ENCODE measurements at regions not wholly inside any gene's neighbourhood (a gene's known extent, or its start where the extent isn't known, plus 50 kb on each side); places are given as distances from the start of the nearest gene placed in this dataset.
"Not testable (repeated sequence)": the region's sequence is repeated elsewhere in the genome, so short reads cannot be mapped to it uniquely, and the experiment has no call there.

- DNase-seq (ENCODE audit: extremely low spot score, insufficient read length, low read depth) (no peak), FAIRE-seq (no peak)
These were observed 365.4 kb downstream of the JRKL start for GRCh38 chr11:96755209-96755608.

- FAIRE-seq, result no peak
- no peak for DNase-seq (ENCODE audit: extremely low spot score, insufficient read length, low read depth)
These were observed 365.9 kb downstream of the JRKL start for GRCh38 chr11:96755752-96756151.

GRCh38 chr11:96758957-96759356 lies 369.1 kb downstream of the JRKL start:
- no peak for DNase-seq (ENCODE audit: extremely low spot score, insufficient read length, low read depth)
- no peak for FAIRE-seq

GRCh38 chr11:96760306-96760705 lies 370.5 kb downstream of the JRKL start:
- DNase-seq (ENCODE audit: extremely low spot score, insufficient read length, low read depth) (no peak), FAIRE-seq (no peak)

GRCh38 chr11:96760815-96761214 lies 371.0 kb downstream of the JRKL start:
- DNase-seq (ENCODE audit: extremely low spot score, insufficient read length, low read depth), result no peak
- FAIRE-seq, result no peak

GRCh38 chr11:96761451-96761850 lies 371.6 kb downstream of the JRKL start:
- FAIRE-seq (no peak), DNase-seq (ENCODE audit: extremely low spot score, insufficient read length, low read depth) (no peak)

GRCh38 chr11:96763244-96763643 lies 373.4 kb downstream of the JRKL start:
- no peak for DNase-seq (ENCODE audit: extremely low spot score, insufficient read length, low read depth)
- FAIRE-seq, result no peak

- no peak for FAIRE-seq
These were observed 388.5 kb downstream of the JRKL start for GRCh38 chr11:96778272-96778671.

GRCh38 chr11:96779030-96779429 lies 389.2 kb downstream of the JRKL start:
- FAIRE-seq (no peak), DNase-seq (ENCODE audit: extremely low spot score, insufficient read length, low read depth) (no peak)

More at GRCh38 chr11:96778272-96778671, 388.5 kb downstream of the JRKL start:
- no peak for DNase-seq (ENCODE audit: extremely low spot score, insufficient read length, low read depth)

- FAIRE-seq, result no peak
- DNase-seq (ENCODE audit: extremely low spot score, insufficient read length, low read depth), result no peak
These were observed 391.3 kb downstream of the JRKL start for GRCh38 chr11:96781082-96781481.

- no peak for FAIRE-seq
- DNase-seq (ENCODE audit: extremely low spot score, insufficient read length, low read depth), result no peak
These were observed 392.8 kb downstream of the JRKL start for GRCh38 chr11:96782632-96783031.

GRCh38 chr11:96783311-96783710 lies 393.5 kb downstream of the JRKL start:
- DNase-seq (ENCODE audit: extremely low spot score, insufficient read length, low read depth), result no peak

GRCh38 chr11:96785073-96785472 lies 395.3 kb downstream of the JRKL start:
- no peak for DNase-seq (ENCODE audit: extremely low spot score, insufficient read length, low read depth)
- FAIRE-seq, result no peak

More at GRCh38 chr11:96783311-96783710, 393.5 kb downstream of the JRKL start:
- no peak for FAIRE-seq

GRCh38 chr11:96794152-96794551 lies 404.3 kb downstream of the JRKL start:
- no peak for DNase-seq (ENCODE audit: extremely low spot score, insufficient read length, low read depth)
- FAIRE-seq, result no peak

- DNase-seq (ENCODE audit: extremely low spot score, insufficient read length, low read depth) (no peak), FAIRE-seq (no peak)
These were observed 408.6 kb downstream of the JRKL start for GRCh38 chr11:96798445-96798844.

- DNase-seq (ENCODE audit: extremely low spot score, insufficient read length, low read depth) (no peak), FAIRE-seq (no peak)
These were observed 425.4 kb downstream of the JRKL start for GRCh38 chr11:96815236-96815635.

GRCh38 chr11:96817482-96818399 lies 427.9 kb downstream of the JRKL start:
- no peak for FAIRE-seq
- no peak for DNase-seq (ENCODE audit: extremely low spot score, insufficient read length, low read depth)

GRCh38 chr11:96827164-96827563 lies 437.4 kb downstream of the JRKL start:
- DNase-seq (ENCODE audit: extremely low spot score, insufficient read length, low read depth), result no peak
- no peak for FAIRE-seq

GRCh38 chr11:96841792-96842191 lies 452.0 kb downstream of the JRKL start:
- no peak for DNase-seq (ENCODE audit: extremely low spot score, insufficient read length, low read depth)
- no peak for FAIRE-seq

- DNase-seq (ENCODE audit: extremely low spot score, insufficient read length, low read depth), result no peak
- FAIRE-seq, result no peak
These were observed 452.9 kb downstream of the JRKL start for GRCh38 chr11:96842731-96843130.

GRCh38 chr11:96854425-96854824 lies 464.6 kb downstream of the JRKL start:
- FAIRE-seq (no peak), DNase-seq (ENCODE audit: extremely low spot score, insufficient read length, low read depth) (no peak)

GRCh38 chr11:96861722-96862121 lies 471.9 kb downstream of the JRKL start:
- not testable (repeated sequence) for FAIRE-seq; DNase-seq (ENCODE audit: extremely low spot score, insufficient read length, low read depth)

Measured in GM18507 (cell line).